Gastrocnemius medialis (tissue), 4 donors: ENCODE measurements at regions not wholly inside any gene's neighbourhood (a gene's known extent, or its start where the extent isn't known, plus 50 kb on each side); places are given as distances from the start of the nearest gene placed in this dataset.

Experiments used
- CTCF ChIP-seq, 5 experiments: fragments of 450-650 bp in 3 of 5; fragments of 200-600 bp in 2 of 5; sonication (generic) in 2 of 5; IDR thresholded peaks in 4 of 5; conservative IDR thresholded peaks in 1 of 5; 1 replicate in 4 of 5; 2 replicates in 1 of 5; pipeline ENCODE4 v1.5.1; 2016 to 2019; ENCODE audit warnings: antibody characterized with exemption in 5 of 5, mild to moderate bottlenecking in 3 of 5, moderate library complexity in 3 of 5
- POLR2A ChIP-seq, 2 donors: fragments of 450-650 bp; IDR thresholded peaks; one replicate each; pipeline ENCODE4 v1.6.1; 2017; ENCODE audit warnings: antibody characterized with exemption in 2 of 2, mild to moderate bottlenecking in 2 of 2, moderate library complexity in 2 of 2

- TF ChIP-seq CTCF (IDR thresholded peaks at IDR 0.05 in 4 of 5, conservative IDR thresholded peaks at IDR 0.05 in 1 of 5) (no peak), POLR2A (IDR thresholded peaks at IDR 0.05) (no peak)
Observed at GRCh38 chr9:26781906-26782305, 110.7 kb downstream of the CAAP1 start.
